Prostate gland (tissue), 2 donors: ENCODE measurements at regions not wholly inside any gene's neighbourhood (a gene's known extent, or its start where the extent isn't known, plus 50 kb on each side); places are given as distances from the start of the nearest gene placed in this dataset.

ENCODE experiments used
- POLR2A ChIP-seq: fragments of 450-650 bp; IDR thresholded peaks from one replicate; pipeline ENCODE4 v1.6.1; 2016; ENCODE audit warnings: antibody characterized with exemption, mild to moderate bottlenecking
- POLR2AphosphoS5 ChIP-seq: sonication (generic); formaldehyde crosslinking; IDR thresholded peaks from one replicate; pipeline ENCODE4 v1.6.1; 2017; ENCODE audit warnings: antibody characterized with exemption
- TF ChIP-seq, protein P1 (sequence below), 4 experiments: fragments of 200-600 bp in 2 of 4; fragments of 450-650 bp in 2 of 4; sonication (generic) in 2 of 4; IDR thresholded peaks; 1 replicate in 3 of 4; 2 replicates in 1 of 4; pipeline ENCODE4 v1.5.1; 2016 to 2019; ENCODE audit warnings: antibody characterized with exemption in 4 of 4, mild to moderate bottlenecking in 2 of 4, moderate library complexity in 2 of 4

DNA sequence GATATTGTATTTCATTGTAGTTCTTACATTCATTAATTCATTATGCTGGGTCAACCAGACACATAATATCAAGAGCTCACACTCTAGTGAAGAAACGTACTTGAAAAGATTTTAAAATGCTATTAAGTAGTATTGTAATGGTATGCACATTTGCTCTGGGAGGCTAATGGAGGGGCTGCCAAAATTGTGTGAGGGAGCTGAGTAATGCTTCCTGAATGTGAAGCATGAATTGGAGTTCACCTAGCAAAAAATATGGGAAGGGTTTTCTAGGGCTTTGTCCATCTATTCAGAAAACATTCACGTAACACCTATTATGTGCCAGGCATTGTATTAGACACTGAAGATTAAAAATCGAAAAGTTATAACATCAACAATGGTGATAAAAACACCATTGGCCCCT, 403.8 kb upstream of the PDE3A start:
- TF ChIP-seq POLR2A: no peak
- TF ChIP-seq, protein P1, sequence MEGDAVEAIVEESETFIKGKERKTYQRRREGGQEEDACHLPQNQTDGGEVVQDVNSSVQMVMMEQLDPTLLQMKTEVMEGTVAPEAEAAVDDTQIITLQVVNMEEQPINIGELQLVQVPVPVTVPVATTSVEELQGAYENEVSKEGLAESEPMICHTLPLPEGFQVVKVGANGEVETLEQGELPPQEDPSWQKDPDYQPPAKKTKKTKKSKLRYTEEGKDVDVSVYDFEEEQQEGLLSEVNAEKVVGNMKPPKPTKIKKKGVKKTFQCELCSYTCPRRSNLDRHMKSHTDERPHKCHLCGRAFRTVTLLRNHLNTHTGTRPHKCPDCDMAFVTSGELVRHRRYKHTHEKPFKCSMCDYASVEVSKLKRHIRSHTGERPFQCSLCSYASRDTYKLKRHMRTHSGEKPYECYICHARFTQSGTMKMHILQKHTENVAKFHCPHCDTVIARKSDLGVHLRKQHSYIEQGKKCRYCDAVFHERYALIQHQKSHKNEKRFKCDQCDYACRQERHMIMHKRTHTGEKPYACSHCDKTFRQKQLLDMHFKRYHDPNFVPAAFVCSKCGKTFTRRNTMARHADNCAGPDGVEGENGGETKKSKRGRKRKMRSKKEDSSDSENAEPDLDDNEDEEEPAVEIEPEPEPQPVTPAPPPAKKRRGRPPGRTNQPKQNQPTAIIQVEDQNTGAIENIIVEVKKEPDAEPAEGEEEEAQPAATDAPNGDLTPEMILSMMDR (IDR thresholded peaks at IDR 0.05): no peak
- TF ChIP-seq POLR2AphosphoS5: no peak
